ENCODE measurements at regions not wholly inside any gene's neighbourhood (a gene's known extent, or its start where the extent isn't known, plus 50 kb on each side); places are given as distances from the start of the nearest gene placed in this dataset.

DNA sequence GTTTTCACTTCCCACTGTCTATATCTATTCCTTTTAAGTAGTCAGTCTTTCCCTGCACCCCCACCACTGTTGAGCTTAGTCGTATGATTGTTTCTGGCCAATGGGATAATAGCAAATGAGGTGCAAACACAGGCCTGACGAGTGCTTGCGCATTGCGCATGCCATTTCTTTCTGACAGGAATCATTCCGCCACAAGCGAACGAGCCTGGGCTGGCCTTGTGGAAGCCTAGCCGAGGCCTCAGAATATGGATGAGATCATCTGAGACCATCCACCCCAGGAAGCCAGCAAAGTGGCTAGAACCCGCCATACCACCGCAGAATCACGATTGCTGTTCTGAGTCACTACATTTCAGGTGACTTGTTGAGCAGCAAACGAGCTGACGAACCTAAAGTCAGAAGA is 52.2 kb upstream of the PRL start:
- TF ChIP-seq, protein P1, sequence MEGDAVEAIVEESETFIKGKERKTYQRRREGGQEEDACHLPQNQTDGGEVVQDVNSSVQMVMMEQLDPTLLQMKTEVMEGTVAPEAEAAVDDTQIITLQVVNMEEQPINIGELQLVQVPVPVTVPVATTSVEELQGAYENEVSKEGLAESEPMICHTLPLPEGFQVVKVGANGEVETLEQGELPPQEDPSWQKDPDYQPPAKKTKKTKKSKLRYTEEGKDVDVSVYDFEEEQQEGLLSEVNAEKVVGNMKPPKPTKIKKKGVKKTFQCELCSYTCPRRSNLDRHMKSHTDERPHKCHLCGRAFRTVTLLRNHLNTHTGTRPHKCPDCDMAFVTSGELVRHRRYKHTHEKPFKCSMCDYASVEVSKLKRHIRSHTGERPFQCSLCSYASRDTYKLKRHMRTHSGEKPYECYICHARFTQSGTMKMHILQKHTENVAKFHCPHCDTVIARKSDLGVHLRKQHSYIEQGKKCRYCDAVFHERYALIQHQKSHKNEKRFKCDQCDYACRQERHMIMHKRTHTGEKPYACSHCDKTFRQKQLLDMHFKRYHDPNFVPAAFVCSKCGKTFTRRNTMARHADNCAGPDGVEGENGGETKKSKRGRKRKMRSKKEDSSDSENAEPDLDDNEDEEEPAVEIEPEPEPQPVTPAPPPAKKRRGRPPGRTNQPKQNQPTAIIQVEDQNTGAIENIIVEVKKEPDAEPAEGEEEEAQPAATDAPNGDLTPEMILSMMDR (conservative IDR thresholded peaks at IDR 0.05; ENCODE audit: low read depth, low read length) = no peak
- no peak overlapping the region for H3K4me3 ChIP-seq (ENCODE audit: low read length)

DNA sequence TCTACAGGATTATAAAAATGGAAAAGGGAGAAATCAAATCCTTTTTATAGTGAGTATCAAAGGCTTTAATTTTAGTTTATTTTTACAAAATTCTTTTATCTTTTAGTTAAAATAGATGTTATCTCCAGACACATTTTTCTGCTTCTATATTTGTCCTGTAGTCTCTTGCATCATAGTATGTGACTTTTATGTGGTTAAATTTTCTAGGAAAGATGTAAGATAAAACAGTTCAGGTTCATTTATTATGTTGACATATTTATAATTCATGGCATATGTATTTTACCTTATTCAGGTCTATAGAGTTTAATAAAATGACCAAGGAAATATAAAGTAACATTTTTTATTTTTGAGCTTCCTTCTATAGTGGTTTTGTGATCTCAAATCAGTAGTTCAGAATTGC is 52.7 kb upstream of the PRL start:
- TF ChIP-seq, protein P1 (conservative IDR thresholded peaks at IDR 0.05; ENCODE audit: low read depth, low read length) = no peak
- no peak overlapping the region for H3K4me3 ChIP-seq (ENCODE audit: low read length)
- DNase-seq (ENCODE audit: low read depth) = no peak

More for the DNA sequence above, 52.2 kb upstream of the PRL start:
- DNase-seq (ENCODE audit: low read depth) = no peak

DNA sequence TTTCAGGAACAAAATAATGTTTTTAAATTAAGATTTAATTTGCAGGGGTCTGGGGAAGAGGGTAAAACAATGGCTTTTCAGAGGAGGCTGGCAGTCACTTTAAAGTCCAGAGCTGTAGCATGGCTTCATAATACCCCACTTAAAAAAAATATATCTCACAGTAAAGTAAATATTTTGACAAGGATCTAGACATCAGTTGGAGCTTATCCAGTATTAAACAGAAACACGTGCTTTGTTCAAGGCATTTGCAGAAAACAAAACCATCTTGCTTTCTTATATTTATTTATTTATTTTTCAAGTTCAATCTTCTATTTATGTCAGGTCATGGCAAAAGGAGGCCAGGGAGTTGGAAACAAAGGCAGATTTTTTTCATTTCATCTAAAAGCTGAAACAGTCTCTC is 53.3 kb upstream of the PRL start:
- TF ChIP-seq, protein P1 (conservative IDR thresholded peaks at IDR 0.05; ENCODE audit: low read depth, low read length) = no peak
- DNase-seq (ENCODE audit: low read depth) = no peak
- H3K4me3 ChIP-seq (ENCODE audit: low read length) = no peak overlapping the region

DNA sequence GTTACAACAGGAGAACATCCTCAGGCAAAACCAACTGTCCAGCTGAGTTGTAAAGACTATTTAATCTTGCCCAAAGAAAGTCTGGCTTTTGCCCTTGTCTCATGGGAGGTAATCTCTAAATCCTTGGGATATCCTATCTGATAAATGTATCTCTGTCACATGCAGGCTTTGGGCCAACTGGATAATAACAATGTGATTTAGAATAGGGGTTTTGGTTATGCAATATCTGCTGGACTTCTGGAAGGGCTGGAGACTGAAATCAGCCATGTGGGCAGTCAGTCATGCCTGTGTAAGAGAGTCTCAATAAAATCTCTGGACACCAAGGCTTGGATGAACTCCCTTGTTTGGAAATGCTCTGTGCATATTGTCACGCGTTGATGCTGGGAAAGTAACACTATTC is 56.3 kb upstream of the PRL start:
- TF ChIP-seq, protein P1 (conservative IDR thresholded peaks at IDR 0.05; ENCODE audit: low read depth, low read length) = no peak
- no peak for DNase-seq (ENCODE audit: low read depth)
- H3K4me3 ChIP-seq (ENCODE audit: low read length) = no peak overlapping the region

DNA sequence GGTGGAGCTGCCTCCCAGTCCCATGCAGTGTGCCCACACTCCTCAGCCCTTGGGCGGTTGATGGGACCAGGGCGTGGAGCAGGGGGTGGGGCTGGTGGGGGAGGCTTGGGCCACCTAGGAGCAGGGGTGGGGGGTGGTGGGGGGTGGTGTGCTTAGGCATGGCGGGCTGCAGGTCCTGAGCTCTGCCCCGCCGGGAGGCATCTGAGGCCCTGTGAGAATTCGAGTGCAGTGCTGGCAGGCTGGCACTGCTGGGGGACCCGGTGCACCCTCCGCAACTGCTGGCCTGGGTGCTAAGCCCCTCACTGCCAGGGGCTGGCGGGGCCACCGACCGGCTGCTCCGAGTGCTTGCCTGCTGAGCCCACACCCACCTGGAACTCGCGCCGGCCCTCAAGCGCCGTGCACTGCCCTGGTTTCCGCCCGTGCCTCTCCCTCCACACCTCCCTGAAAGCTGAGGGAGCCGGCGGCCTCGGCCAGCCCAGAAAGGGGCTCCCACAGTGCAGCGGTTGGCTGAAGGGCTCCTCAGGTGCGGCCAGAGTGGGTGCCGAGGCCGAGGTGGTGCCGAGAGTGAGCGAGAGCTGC is 59.6 kb upstream of the PRL start:
- no peak for DNase-seq (ENCODE audit: low read depth)

DNA sequence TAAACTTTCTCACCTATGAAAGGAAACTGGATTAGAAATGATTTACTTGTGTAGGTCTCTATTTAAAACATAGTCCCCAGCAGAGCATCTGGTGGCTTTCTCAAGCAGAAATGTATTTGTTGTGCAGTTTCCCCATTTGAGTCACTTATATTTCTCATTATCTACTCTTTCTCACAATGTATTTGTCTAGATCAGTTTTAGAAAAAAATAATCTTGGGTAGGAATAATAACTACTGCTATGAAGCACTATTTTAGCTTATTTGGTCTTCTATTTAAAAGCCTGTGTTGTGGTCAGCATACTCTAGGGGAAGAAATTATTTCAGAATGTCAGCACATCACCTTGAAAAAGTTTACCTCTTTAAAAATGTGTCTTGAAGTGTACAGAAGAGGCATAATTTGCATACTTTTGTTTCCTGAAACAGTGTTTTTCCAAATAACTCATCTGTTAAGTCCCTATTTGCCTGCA is 60.9 kb upstream of the PRL start:
- DNase-seq (ENCODE audit: low read depth) = no peak
- H3K4me3 ChIP-seq (ENCODE audit: low read length) = no peak overlapping the region
- TF ChIP-seq, protein P1 (conservative IDR thresholded peaks at IDR 0.05; ENCODE audit: low read depth, low read length) = no peak

More for the DNA sequence above, 59.6 kb upstream of the PRL start:
- H3K4me3 ChIP-seq (ENCODE audit: low read length) = no peak overlapping the region
- TF ChIP-seq, protein P1 (conservative IDR thresholded peaks at IDR 0.05; ENCODE audit: low read depth, low read length) = no peak

DNA sequence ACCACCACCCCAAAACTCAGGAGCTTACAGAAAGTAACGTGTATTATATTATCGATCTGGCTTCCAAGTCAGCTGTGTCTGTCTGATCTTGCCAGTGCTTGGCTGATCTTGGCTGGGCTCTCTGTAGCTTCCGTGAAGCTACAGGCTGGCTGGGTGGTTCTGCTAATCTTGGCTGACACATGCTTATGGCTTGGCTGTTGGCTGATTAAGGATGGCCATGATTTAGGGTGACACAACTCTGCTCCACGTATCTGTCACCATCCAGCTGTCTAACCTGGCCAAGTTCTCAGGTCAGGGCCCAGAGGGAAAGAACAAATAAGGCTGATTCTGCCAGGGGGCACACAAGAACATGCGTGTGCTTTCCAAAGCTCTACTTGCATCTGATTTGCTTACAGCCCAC is 64.7 kb upstream of the PRL start:
- TF ChIP-seq, protein P1 (conservative IDR thresholded peaks at IDR 0.05; ENCODE audit: low read depth, low read length) = no peak
- no peak for DNase-seq (ENCODE audit: low read depth)
- no peak overlapping the region for H3K4me3 ChIP-seq (ENCODE audit: low read length)

Measured in retinal pigment epithelial cell (primary cell).